SHP77 (cell line): ENCODE measurements at regions not wholly inside any gene's neighbourhood (a gene's known extent, or its start where the extent isn't known, plus 50 kb on each side); places are given as distances from the start of the nearest gene placed in this dataset.
A peak's percentile ranks its signal among the peaks of the same experiment; 100 is the strongest.

Experiments
- DNase-seq, 2 experiments: peaks; one replicate each; lab custom pipeline; 2025; lab: John Stamatoyannopoulos, UW

- DNase-seq: no peak
These were observed 183.8 kb upstream of the GSC start for GRCh38 chr14:94953541-94954260.

DNA sequence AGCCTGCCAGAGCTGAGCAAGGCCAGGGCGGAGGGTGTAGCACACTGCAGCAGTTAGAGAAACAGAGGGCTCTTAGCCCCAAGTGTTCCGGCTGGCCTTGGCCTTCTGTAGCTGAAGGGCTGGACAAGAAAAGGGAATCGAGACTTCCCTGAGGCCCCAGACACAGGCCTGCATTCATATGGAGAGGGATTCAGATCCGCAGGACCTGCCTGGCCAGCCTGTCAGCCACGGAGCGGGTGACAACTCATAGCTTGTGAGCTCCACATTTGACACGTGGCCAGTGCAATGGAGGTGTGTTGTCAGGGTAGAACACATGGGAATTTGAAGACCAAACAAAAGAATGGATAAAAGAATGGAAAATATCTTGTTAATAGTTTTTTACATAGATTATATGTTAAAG lies 182.2 kb upstream of the GSC start:
- DNase-seq: no peak

DNA sequence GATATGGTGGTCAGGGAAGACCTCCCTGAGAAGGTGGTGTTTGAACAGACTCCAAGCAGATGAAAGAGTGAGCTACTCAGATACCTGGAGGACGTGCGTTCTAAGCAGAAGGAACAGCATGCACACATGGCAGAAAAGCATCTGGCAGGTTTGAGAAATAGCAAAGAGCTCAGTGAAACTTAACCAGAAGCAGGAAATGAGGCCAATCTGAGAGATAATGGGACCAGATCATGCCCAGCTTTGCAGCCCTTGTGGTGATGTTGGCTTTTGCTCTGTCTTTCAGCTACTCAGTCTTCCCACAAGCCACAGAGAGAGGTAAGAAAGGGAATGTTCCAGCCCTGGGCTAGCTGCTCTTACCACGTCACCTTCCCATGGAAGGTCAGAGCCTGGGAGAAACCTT lies 176.3 kb upstream of the GSC start:
- no peak for DNase-seq

DNA sequence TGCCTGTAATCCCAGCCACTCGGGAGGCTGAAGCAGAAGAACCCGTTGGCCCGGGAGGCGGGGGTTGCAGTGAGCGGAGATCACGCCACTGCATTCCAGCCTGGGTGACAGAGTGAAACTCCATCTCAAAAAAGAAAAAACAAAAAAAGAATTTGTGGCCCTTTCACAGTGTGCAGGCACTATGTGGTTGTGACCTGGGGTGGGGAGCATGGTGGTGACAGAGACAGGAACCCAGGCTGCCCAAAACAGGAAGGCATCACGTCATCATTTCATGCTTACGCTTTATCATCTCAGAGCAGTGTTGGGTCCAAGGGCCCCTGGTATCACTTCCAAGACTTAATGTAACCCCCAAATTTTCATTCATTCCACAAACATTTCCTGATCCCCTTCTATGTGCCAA lies 175.7 kb upstream of the GSC start:
- DNase-seq: no peak

DNA sequence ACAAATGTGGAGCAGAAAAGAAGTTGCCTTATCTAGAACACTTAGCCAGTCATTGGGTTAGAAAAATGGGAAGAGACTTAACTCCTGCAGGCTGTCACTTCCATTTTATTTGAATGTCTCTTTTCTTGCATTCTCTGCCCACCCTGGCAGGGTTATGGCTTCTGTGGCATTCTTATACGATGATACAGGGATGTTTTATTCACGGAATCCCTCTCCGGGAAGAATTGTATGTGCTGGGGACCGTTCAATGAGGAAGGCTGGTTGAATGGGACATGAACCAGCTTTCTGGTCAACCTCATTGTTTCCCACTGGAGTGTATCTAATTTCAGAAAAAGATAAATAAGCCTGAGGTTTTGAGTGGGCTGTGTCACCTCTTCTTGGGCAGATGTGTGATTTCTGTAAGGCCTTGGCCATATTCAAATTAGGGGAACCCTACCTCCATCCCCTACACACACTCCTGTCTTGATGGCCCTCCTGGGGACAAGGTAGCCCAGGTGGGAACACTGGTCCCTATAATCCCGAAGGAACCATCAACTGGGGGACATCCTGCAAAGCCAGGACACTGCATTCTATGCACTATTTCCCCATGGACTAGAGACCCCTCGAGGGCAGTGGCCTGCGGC lies 174.8 kb upstream of the GSC start:
- DNase-seq: no peak

DNA sequence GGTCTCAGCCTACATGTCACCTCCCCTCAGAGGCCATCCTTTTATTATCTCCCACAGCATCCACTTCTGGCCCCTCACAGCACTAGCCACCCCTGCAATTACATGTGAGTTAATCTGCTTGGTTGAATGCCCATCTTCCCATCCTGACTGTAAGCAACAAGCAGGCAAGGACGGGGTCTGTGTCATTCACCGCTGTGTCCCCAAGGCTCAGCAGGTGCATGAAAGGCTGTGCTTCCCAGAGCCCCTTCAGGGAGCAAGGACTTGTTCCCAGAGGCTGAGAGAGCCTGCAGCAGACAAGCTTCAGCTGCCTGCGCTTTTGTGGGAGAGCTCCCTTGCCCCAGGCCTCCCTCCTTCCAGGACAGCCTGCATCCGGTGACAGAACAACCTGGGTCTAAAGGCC lies 172.7 kb upstream of the GSC start:
- no peak for DNase-seq

DNA sequence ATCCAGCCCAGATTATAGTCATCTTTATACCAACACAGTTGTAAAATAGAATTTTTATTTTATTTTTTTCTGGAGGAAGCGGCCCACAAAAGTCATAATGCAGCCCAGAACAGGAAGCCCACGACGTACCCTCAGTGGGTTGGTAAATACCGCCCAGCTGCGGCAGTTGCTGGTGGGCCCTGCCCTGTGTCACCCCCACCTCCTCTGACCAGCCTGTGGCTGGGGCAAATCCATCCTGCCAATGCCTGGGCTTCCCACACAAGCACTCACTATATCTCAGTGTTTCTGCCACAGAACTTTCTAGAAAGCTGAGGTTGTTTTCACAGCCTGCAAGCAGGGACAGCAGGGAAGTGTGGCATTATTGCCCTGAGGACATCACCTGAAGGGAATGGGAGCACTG lies 171.4 kb upstream of the GSC start:
- DNase-seq: no peak

GRCh38 chr14:94940263-94940993 lies 170.5 kb upstream of the GSC start:
- no peak for DNase-seq

DNA sequence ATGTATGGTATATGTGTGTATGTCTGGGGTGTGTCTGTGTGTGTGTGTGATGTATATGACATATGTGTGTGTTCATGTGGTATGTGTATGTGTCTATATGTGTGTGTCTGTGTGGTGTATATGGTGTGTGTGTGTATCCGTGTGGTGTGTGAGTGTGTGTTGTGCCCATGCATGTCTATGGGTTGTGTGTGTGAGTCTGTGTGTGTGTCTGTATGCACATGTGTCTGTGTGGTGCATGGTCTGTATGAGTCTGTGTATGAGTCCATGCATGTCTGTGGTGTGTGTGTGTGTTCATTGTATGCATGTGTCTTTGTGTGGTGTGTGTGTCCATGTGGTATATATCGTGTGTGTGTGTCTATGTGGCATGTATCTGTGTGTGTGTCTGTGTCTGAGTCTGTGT lies 168.1 kb upstream of the GSC start:
- DNase-seq: no peak

GRCh38 chr14:94936901-94937685 lies 167.2 kb upstream of the GSC start:
- DNase-seq: no peak

GRCh38 chr14:94936401-94936892 lies 166.5 kb upstream of the GSC start:
- DNase-seq: peak in 1 of 2 experiments; percentile 3

GRCh38 chr14:94935706-94936300 lies 165.9 kb upstream of the GSC start:
- DNase-seq: no peak

DNA sequence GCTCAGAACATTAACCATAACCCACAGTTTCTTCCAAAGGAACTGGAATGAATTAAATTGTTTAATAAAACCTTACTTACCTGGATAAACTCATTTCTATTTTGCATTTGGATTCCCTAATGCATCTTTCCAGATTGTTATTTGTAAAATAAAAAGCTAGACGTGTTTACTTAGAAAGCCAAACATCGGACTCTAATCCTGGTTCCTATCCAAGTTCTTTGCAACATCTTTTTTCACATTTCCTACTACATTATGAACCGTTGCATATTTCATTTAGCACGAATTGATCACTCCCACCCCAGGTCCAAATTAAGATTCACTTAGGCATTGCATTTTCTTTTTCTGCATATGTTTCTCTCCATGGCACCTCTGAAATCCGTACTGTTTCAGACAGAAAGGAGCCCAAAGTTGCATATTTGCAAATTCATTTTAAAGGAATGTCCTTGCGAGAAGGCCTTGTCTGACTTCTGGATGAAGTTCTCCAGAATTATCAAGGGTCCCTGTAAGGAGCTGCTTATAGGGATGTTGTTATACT lies 164.4 kb upstream of the GSC start:
- DNase-seq: no peak

DNA sequence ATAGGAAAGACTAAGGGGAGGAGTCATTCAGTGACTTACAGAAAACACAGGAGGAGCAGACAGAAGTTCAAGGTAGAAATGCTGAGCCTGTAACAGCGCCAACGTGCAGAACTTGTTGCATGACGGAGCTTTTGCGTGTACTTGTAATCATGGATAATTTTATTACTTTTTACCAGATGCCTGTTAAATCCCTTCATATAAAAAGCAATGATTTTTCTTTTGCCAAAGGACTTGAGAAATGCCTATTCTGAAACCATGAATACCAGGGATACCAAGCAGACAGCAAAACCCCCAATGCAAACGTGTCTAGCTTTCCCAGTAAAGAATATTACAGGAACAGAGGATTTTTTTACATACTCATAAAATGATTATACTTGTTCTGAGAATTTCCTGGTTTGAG lies 163.6 kb upstream of the GSC start:
- DNase-seq: no peak

- no peak for DNase-seq
These were observed 162.7 kb upstream of the GSC start for GRCh38 chr14:94932589-94932988.

- DNase-seq: no peak
These were observed 160.8 kb upstream of the GSC start for GRCh38 chr14:94930690-94931089.

DNA sequence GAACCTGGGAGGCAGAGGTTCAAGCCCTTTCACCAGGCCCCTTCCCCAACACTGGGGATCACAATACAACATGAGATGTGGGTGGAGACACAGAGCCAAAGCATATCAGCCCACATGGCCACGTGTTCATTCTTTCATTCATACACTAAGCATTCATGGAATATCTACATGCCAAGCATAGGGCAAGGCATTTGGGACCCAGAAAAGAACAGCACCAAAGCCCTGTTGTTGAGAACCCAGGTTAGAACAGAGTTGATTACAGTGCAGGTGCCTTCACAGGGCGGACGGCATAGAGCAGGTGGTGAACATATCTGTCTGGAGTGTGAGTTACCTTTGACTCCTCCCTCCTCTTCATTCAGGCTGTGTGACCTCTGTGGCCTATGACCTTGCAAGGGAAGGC lies 159.4 kb upstream of the GSC start:
- DNase-seq: no peak

DNA sequence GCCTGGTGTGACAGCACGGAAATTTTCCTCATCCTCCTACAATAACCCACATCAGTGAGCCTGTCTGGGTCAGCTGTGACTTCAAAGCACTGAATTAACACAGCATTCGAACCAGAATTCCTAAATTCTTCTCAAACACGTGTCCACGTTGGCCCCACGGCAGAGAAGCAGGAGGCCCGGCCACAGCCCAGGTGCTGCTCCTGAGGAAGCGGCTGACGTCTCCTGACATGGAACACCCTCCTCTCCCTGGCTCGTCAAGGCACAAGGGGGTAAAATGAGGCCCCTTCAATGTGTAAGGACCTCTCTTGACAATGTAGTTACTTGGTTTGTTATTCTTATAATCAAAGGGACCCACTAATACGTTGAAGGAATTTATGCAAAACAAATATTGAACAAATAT lies 156.3 kb upstream of the GSC start:
- no peak for DNase-seq

DNA sequence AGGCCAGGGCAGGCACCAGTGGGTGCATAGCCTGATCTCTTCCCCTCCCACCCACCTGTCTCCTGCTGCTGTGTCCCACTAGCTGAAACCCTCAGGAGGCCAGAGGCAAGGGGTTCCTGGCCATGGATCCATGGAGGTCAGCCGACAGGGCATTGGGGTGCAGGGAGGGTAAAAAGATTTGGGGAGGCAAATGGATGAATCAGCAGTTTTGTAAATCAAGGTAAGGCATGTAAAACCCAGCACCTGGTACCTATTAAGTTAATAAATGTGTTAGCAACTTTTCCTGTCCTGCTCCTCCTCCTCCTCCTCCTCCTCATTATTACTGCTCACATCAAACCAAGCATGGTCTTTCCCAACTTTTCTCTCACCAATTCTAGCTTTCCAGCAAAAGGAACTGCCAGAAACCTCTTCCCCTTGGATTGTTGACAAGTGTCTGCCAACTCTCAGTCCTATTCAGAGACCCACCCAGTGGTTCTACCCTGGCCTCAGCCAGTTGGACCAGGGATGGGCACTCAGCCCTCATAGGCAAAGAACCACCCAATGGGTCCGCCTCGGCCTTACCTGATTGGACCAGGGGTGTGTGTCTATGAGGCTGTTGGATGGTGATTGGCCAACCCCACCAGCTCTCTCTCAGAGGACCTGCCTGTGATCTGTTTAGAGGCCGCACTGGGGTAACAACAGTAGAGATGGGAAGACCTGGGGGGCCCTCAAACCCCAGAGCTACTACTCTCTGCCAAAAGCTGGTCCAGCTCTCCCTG lies 155.7 kb upstream of the GSC start:
- DNase-seq: no peak

- DNase-seq: no peak
These were observed 154.3 kb upstream of the GSC start for GRCh38 chr14:94924189-94924588.

- no peak for DNase-seq
These were observed 153.9 kb upstream of the GSC start for GRCh38 chr14:94923786-94924185.
